PC-3 (cell line): ENCODE measurements at regions not wholly inside any gene's neighbourhood (a gene's known extent, or its start where the extent isn't known, plus 50 kb on each side); places are given as distances from the start of the nearest gene placed in this dataset.

Source experiments
- ATAC-seq: fragments of 200-7000 bp; cut with Tn5 transposase; 2 replicates; pipeline ENCODE4 v1.9.1; 2020; ENCODE audit warnings: mild to moderate bottlenecking, moderate library complexity
- BruUV-seq: library from RNA; stranded (reverse); fragments of 400-500 nt; replicated peaks from 2 replicates; lab custom pipeline; 2021; lab: Mats Ljungman, UMichigan
- CTCF ChIA-PET: fragments of 300-600 bp; sonication (Branson Sonifier 250); formaldehyde crosslinking; loops from one replicate; lab custom pipeline; 2022; ENCODE audit warnings: antibody characterized with exemption; lab: Charles Lee
- POLR2A ChIA-PET: fragments of 300-600 bp; sonication (Branson Sonifier 250); formaldehyde crosslinking; loops from one replicate; lab custom pipeline; 2022; ENCODE audit warnings: antibody characterized with exemption; ENCODE audit not compliant: unreplicated experiment; lab: Charles Lee
- DNase-seq: peaks from one replicate; pipeline ENCODE4 v3.0.0-alpha.2; 2015
- H2AFZ ChIP-seq: fragments of 300-600 bp; sonication (generic); 2 replicates; pipeline ENCODE4 v1.6.0; 2016; ENCODE audit warnings: antibody characterized with exemption, low read length
- H3F3A ChIP-seq: fragments of 300-600 bp; sonication (generic); one replicate; pipeline ENCODE4 v1.6.0; 2017; ENCODE audit warnings: antibody characterized with exemption, low read length, control low read depth, mild to moderate bottlenecking; ENCODE audit not compliant: unreplicated experiment
- H3K27ac ChIP-seq: fragments of 300-600 bp; sonication (generic); 2 replicates; pipeline ENCODE4 v1.5.1; 2016; ENCODE audit warnings: mild to moderate bottlenecking, low read length
- H3K27me3 ChIP-seq: fragments of 300-600 bp; sonication (generic); 2 replicates; pipeline ENCODE4 v1.6.1; 2016; ENCODE audit warnings: low read length, mixed read lengths
- H3K36me3 ChIP-seq: fragments of 300-600 bp; sonication (generic); 2 replicates; pipeline ENCODE4 v1.6.1; 2016; ENCODE audit warnings: low read depth, mixed run types, low read length, mixed read lengths
- H3K4me1 ChIP-seq: fragments of 300-600 bp; sonication (generic); 2 replicates; pipeline ENCODE4 v1.5.1; 2016; ENCODE audit warnings: low read length; ENCODE audit not compliant: insufficient read depth
- H3K4me2 ChIP-seq: fragments of 300-600 bp; sonication (generic); 2 replicates; pipeline ENCODE4 v1.6.0; 2016; ENCODE audit warnings: low read length
- H3K4me3 ChIP-seq: fragments of 300-600 bp; sonication (generic); 2 replicates; pipeline ENCODE4 v1.5.1; 2016; ENCODE audit warnings: mild to moderate bottlenecking, low read length, mixed read lengths
- H3K79me2 ChIP-seq: fragments of 300-600 bp; sonication (generic); 2 replicates; pipeline ENCODE4 v1.6.1; 2017; ENCODE audit warnings: low read length, mixed read lengths
- H3K9ac ChIP-seq: fragments of 300-600 bp; sonication (generic); 2 replicates; pipeline ENCODE4 v1.6.0; 2016; ENCODE audit warnings: mild to moderate bottlenecking, low read length
- H3K9me2 ChIP-seq: fragments of 300-600 bp; sonication (generic); replicated peaks from 2 replicates; pipeline ENCODE4 v1.6.1; 2016; ENCODE audit warnings: mixed run types, low read length, mixed read lengths
- H3K9me3 ChIP-seq: fragments of 300-600 bp; sonication (generic); 2 replicates; pipeline ENCODE4 v1.6.1; 2016; ENCODE audit warnings: low read length, mixed read lengths
- H4K20me1 ChIP-seq: fragments of 300-600 bp; sonication (generic); 2 replicates; pipeline ENCODE4 v1.6.1; 2016; ENCODE audit warnings: low read length, mixed read lengths
- CTCF ChIP-seq: fragments of 300-600 bp; sonication (generic); conservative IDR thresholded peaks from 2 replicates; pipeline ENCODE4 v1.5.1; 2017; ENCODE audit warnings: antibody characterized with exemption, low read depth, mild to moderate bottlenecking, low read length
- EZH2 ChIP-seq: fragments of 300-600 bp; sonication (generic); IDR thresholded peaks from one replicate; pipeline ENCODE4 v1.6.1; 2017; ENCODE audit warnings: antibody characterized with exemption, mild to moderate bottlenecking, low read length; ENCODE audit not compliant: unreplicated experiment
- EZH2phosphoT487 ChIP-seq: fragments of 300-600 bp; sonication (generic); IDR thresholded peaks from 2 replicates; pipeline ENCODE4 v1.6.1; 2018; ENCODE audit warnings: mild to moderate bottlenecking, antibody characterized with exemption, low read length, borderline replicate concordance
- intact Hi-C: fragments of 100-400 bp; cut with micrococcal nuclease; formaldehyde crosslinking; loops from 2 replicates; pipeline ENCODE4 v1.9.0; 2023

GRCh38 chr16:49085686-49086085 is 196.0 kb downstream of the CBLN1 start:
- POLR2A ChIA-PET, result no interaction called here
- H3K36me3 ChIP-seq, result no peaks in the 10 kb centered on the region

GRCh38 chr16:49084628-49085390 is 196.8 kb downstream of the CBLN1 start:
- POLR2A ChIA-PET, result no interaction called here
- no peaks in the 10 kb centered on the region for H3K79me2 ChIP-seq
- no peak overlapping the region for H3K27ac ChIP-seq
- intact Hi-C loops, result no loop called here
- no peak for ATAC-seq
- H3K27me3 ChIP-seq, result peaks cover 7% of the 10 kb centered on the region; the same call in 1 of the 2 replicates
- H3K4me1 ChIP-seq, result 0 out of 2 replicates have a peak, but pooled peaks cover 5% of the 10 kb centered on the region
- no peak for DNase-seq
- no peaks in the 10 kb centered on the region for H4K20me1 ChIP-seq
- no peak overlapping the region for H3K4me2 ChIP-seq
- TF ChIP-seq EZH2phosphoT487, result no peak
- TF ChIP-seq CTCF, result no peak
- no peak for TF ChIP-seq EZH2
- H3K4me3 ChIP-seq, result no peak overlapping the region
- H3K9me2 ChIP-seq, result no peaks in the 10 kb centered on the region
- CTCF ChIA-PET, result no interaction called here
- H3K9me3 ChIP-seq, result no peaks in the 10 kb centered on the region
- H2AFZ ChIP-seq, result no peak overlapping the region
- no TSS peak for BruUV-seq
- no peaks in the 10 kb centered on the region for H3K36me3 ChIP-seq
- H3K9ac ChIP-seq, result no peak overlapping the region
- H3F3A ChIP-seq, result no peaks in the 10 kb centered on the region

More at GRCh38 chr16:49085686-49086085, 196.0 kb downstream of the CBLN1 start:
- intact Hi-C loops, result no loop called here
- no peak overlapping the region for H3K4me3 ChIP-seq
- no TSS peak for BruUV-seq
- 0 out of 2 replicates have a peak, but pooled peaks cover 5% of the 10 kb centered on the region for H3K4me1 ChIP-seq
- no peaks in the 10 kb centered on the region for H3K79me2 ChIP-seq
- no peaks in the 10 kb centered on the region for H3K9me3 ChIP-seq
- no peak overlapping the region for H2AFZ ChIP-seq
- H3K27me3 ChIP-seq, result peaks cover 7% of the 10 kb centered on the region; the same call in 1 of the 2 replicates
- H3K27ac ChIP-seq, result no peak overlapping the region
- CTCF ChIA-PET, result no interaction called here
- H3K9me2 ChIP-seq, result no peaks in the 10 kb centered on the region
- no peak for TF ChIP-seq EZH2phosphoT487
- no peak for TF ChIP-seq CTCF
- no peak for TF ChIP-seq EZH2
- no peak for ATAC-seq
- H3K9ac ChIP-seq, result no peak overlapping the region
- no peaks in the 10 kb centered on the region for H3F3A ChIP-seq
- DNase-seq, result no peak
- H3K4me2 ChIP-seq, result no peak overlapping the region
- no peaks in the 10 kb centered on the region for H4K20me1 ChIP-seq

GRCh38 chr16:49081554-49081953 is 200.1 kb downstream of the CBLN1 start:
- BruUV-seq, result no TSS peak
- Histone ChIP-seq H3K9ac (no peak overlapping the region), H2AFZ (no peak overlapping the region), H3K27ac (no peak overlapping the region), H3K36me3 (no peaks in the 10 kb centered on the region), H3K79me2 (no peaks in the 10 kb centered on the region), H3F3A (no peaks in the 10 kb centered on the region), H3K9me3 (no peaks in the 10 kb centered on the region), H3K4me2 (no peak overlapping the region), H4K20me1 (no peaks in the 10 kb centered on the region), H3K9me2 (no peaks in the 10 kb centered on the region), H3K4me3 (no peak overlapping the region), H3K27me3 (no peaks in the 10 kb centered on the region), H3K4me1 (0 out of 2 replicates have a peak, but pooled peaks cover 5% of the 10 kb centered on the region)
- intact Hi-C loops, result no loop called here
- DNase-seq, result peak; percentile 65
- ATAC-seq, result peak; percentile 49; the same call in 1 of the 2 replicates
- POLR2A ChIA-PET, result no interaction called here
- CTCF ChIA-PET, result no interaction called here
- TF ChIP-seq CTCF (no peak), EZH2phosphoT487 (no peak), EZH2 (no peak)
